ENCODE measurements at regions not wholly inside any gene's neighbourhood (a gene's known extent, or its start where the extent isn't known, plus 50 kb on each side); places are given as distances from the start of the nearest gene placed in this dataset.

DNA sequence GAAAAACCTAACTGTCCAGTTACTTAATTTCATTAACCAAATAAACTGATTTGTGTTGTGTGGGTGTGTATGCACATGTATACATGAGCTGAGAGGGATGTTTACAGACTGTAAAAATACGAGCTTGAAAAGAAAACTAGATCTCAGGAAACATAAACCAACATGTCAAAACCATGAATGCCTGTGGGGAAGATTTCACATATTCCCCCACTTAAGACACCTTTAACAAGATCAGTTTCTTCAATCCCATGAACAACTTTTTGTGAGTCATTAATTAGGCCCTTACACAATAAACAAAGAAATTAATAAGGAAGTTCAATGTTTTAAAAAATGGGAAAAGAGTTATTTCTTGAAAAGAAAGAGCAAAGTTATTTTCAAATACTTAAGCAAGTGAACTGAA, 170.8 kb downstream of the ZNF674 start:
- no peak for TF ChIP-seq EZH2 (IDR thresholded peaks at IDR 0.05; ENCODE audit: borderline replicate concordance, low read depth, low read length, severe bottlenecking)
- TF ChIP-seq, protein P1, sequence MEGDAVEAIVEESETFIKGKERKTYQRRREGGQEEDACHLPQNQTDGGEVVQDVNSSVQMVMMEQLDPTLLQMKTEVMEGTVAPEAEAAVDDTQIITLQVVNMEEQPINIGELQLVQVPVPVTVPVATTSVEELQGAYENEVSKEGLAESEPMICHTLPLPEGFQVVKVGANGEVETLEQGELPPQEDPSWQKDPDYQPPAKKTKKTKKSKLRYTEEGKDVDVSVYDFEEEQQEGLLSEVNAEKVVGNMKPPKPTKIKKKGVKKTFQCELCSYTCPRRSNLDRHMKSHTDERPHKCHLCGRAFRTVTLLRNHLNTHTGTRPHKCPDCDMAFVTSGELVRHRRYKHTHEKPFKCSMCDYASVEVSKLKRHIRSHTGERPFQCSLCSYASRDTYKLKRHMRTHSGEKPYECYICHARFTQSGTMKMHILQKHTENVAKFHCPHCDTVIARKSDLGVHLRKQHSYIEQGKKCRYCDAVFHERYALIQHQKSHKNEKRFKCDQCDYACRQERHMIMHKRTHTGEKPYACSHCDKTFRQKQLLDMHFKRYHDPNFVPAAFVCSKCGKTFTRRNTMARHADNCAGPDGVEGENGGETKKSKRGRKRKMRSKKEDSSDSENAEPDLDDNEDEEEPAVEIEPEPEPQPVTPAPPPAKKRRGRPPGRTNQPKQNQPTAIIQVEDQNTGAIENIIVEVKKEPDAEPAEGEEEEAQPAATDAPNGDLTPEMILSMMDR (IDR thresholded peaks at IDR 0.05; ENCODE audit: extremely low read depth in 1 of 2, insufficient read depth in 1 of 2, low read depth in 1 of 2, low read length in 2 of 2), result no peak
- no peak for TF ChIP-seq POLR2A (IDR thresholded peaks at IDR 0.05; ENCODE audit: low read depth, low read length)
- TF ChIP-seq POLR2AphosphoS5 (IDR thresholded peaks at IDR 0.05; ENCODE audit: insufficient read depth, low read depth, low read length), result no peak
- TF ChIP-seq, protein P2, sequence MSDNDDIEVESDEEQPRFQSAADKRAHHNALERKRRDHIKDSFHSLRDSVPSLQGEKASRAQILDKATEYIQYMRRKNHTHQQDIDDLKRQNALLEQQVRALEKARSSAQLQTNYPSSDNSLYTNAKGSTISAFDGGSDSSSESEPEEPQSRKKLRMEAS (IDR thresholded peaks at IDR 0.05; ENCODE audit: insufficient read depth, insufficient read length), result no peak
- TF ChIP-seq FOS (IDR thresholded peaks at IDR 0.05; ENCODE audit: borderline replicate concordance, insufficient read depth, low read length), result no peak
- TF ChIP-seq GATA2 (IDR thresholded peaks at IDR 0.05; ENCODE audit: insufficient read depth, insufficient read length, low read depth, low read length), result no peak
- TF ChIP-seq JUN (IDR thresholded peaks at IDR 0.05; ENCODE audit: borderline replicate concordance, insufficient read depth, insufficient read length, low read depth), result no peak
- no peak for TF ChIP-seq MYC (IDR thresholded peaks at IDR 0.05; ENCODE audit: low read depth, low read length)
